ENCODE measurements at regions not wholly inside any gene's neighbourhood (a gene's known extent, or its start where the extent isn't known, plus 50 kb on each side); places are given as distances from the start of the nearest gene placed in this dataset.

GRCh38 chr11:15711311-15711710, 596.6 kb downstream of the INSC start:
- no peak for FAIRE-seq
- Histone ChIP-seq H3K4me3 (ENCODE audit: low read length in 3 of 3) (no peak overlapping the region), H3K36me3 (ENCODE audit: control insufficient read depth in 2 of 3, insufficient read depth in 3 of 3, low read length in 3 of 3) (no peaks in the 10 kb centered on the region), H3K27me3 (ENCODE audit: control insufficient read depth, insufficient read depth, low read length) (no peaks in the 10 kb centered on the region), H3K9me3 (ENCODE audit: control insufficient read depth in 2 of 3, insufficient read depth in 1 of 3, low read length in 3 of 3) (no peaks in the 10 kb centered on the region), H3K27ac (ENCODE audit: low read depth in 2 of 2, low read length in 2 of 2) (no peak overlapping the region), H3K4me1 (ENCODE audit: control insufficient read depth in 2 of 3, insufficient read depth in 2 of 3, low read depth in 1 of 3, low read length in 3 of 3) (peaks cover 0 to 10% (median 5%) of the 10 kb centered on the region in 3 donors), H3K9ac (ENCODE audit: low read length in 3 of 3) (no peak overlapping the region)
- intact Hi-C loops (cut with DNase I) = no loop called here
- TF ChIP-seq, protein P1, sequence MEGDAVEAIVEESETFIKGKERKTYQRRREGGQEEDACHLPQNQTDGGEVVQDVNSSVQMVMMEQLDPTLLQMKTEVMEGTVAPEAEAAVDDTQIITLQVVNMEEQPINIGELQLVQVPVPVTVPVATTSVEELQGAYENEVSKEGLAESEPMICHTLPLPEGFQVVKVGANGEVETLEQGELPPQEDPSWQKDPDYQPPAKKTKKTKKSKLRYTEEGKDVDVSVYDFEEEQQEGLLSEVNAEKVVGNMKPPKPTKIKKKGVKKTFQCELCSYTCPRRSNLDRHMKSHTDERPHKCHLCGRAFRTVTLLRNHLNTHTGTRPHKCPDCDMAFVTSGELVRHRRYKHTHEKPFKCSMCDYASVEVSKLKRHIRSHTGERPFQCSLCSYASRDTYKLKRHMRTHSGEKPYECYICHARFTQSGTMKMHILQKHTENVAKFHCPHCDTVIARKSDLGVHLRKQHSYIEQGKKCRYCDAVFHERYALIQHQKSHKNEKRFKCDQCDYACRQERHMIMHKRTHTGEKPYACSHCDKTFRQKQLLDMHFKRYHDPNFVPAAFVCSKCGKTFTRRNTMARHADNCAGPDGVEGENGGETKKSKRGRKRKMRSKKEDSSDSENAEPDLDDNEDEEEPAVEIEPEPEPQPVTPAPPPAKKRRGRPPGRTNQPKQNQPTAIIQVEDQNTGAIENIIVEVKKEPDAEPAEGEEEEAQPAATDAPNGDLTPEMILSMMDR (IDR thresholded peaks at IDR 0.05; ENCODE audit: borderline replicate concordance, extremely low read depth, insufficient read depth) = no peak
- DNase-seq = no peak

- DNase-seq (no peak), FAIRE-seq (no peak)
- intact Hi-C loops (cut with DNase I) = no loop called here
Observed at GRCh38 chr11:15714641-15715399, 600.1 kb downstream of the INSC start.

DNA sequence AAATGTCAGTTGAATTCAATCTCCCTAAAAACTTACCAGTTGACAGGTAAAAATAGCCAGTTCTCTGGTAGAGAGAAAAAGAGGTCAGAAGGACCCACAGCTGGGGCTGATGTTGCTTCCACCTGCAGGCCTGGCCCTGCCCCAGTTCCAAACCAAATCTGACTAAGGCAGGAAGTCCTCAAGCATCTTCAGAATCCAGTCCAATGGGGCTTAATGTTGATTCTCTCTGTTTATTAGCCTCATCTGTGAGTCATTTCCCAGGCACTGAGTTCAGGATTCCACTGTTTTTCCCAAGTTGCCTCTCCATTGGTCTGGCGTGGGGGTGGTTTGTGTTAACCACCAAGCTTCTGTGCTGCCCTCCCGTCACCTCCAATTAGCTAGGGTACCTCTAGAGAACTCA, 601.8 kb downstream of the INSC start:
- no peak overlapping the region for H3K4me3 ChIP-seq (ENCODE audit: low read length in 3 of 3)
- FAIRE-seq (no peak), DNase-seq (no peak)
- H3K9me3 ChIP-seq (ENCODE audit: control insufficient read depth in 2 of 3, insufficient read depth in 1 of 3, low read length in 3 of 3) = no peaks in the 10 kb centered on the region
- TF ChIP-seq, protein P1 (IDR thresholded peaks at IDR 0.05; ENCODE audit: borderline replicate concordance, extremely low read depth, insufficient read depth) = no peak
- no peak overlapping the region for H3K27ac ChIP-seq (ENCODE audit: low read depth in 2 of 2, low read length in 2 of 2)
- H3K36me3 ChIP-seq (ENCODE audit: control insufficient read depth in 2 of 3, insufficient read depth in 3 of 3, low read length in 3 of 3) = no peaks in the 10 kb centered on the region
- H3K9ac ChIP-seq (ENCODE audit: low read length in 3 of 3) = no peak overlapping the region
- H3K27me3 ChIP-seq (ENCODE audit: control insufficient read depth, insufficient read depth, low read length) = no peaks in the 10 kb centered on the region
- intact Hi-C loops (cut with DNase I) = no loop called here
- H3K4me1 ChIP-seq (ENCODE audit: control insufficient read depth in 2 of 3, insufficient read depth in 2 of 3, low read depth in 1 of 3, low read length in 3 of 3) = no peaks in the 10 kb centered on the region

More at GRCh38 chr11:15714641-15715399, 600.1 kb downstream of the INSC start:
- TF ChIP-seq, protein P1 (IDR thresholded peaks at IDR 0.05; ENCODE audit: borderline replicate concordance, extremely low read depth, insufficient read depth) = no peak
- no peak overlapping the region for H3K27ac ChIP-seq (ENCODE audit: low read depth in 2 of 2, low read length in 2 of 2)
- no peak overlapping the region for H3K9ac ChIP-seq (ENCODE audit: low read length in 3 of 3)
- H3K36me3 ChIP-seq (ENCODE audit: control insufficient read depth in 2 of 3, insufficient read depth in 3 of 3, low read length in 3 of 3) = no peaks in the 10 kb centered on the region
- no peaks in the 10 kb centered on the region for H3K4me1 ChIP-seq (ENCODE audit: control insufficient read depth in 2 of 3, insufficient read depth in 2 of 3, low read depth in 1 of 3, low read length in 3 of 3)
- no peaks in the 10 kb centered on the region for H3K9me3 ChIP-seq (ENCODE audit: control insufficient read depth in 2 of 3, insufficient read depth in 1 of 3, low read length in 3 of 3)
- H3K4me3 ChIP-seq (ENCODE audit: low read length in 3 of 3) = no peak overlapping the region
- H3K27me3 ChIP-seq (ENCODE audit: control insufficient read depth, insufficient read depth, low read length) = no peaks in the 10 kb centered on the region
